ENCODE measurements at regions not wholly inside any gene's neighbourhood (a gene's known extent, or its start where the extent isn't known, plus 50 kb on each side); places are given as distances from the start of the nearest gene placed in this dataset.
"Not testable (repeated sequence)": the region's sequence is repeated elsewhere in the genome, so short reads cannot be mapped to it uniquely, and the experiment has no call there.

GRCh38 chr7:69335331-69335730 is 262.9 kb upstream of the AUTS2 start:
- DNase-seq (ENCODE audit: low read depth): no peak

- DNase-seq (ENCODE audit: low read depth): no peak
These were observed 261.3 kb upstream of the AUTS2 start for GRCh38 chr7:69336976-69337375.

- no peak for DNase-seq (ENCODE audit: low read depth)
These were observed 260.1 kb upstream of the AUTS2 start for GRCh38 chr7:69338144-69338543.

DNA sequence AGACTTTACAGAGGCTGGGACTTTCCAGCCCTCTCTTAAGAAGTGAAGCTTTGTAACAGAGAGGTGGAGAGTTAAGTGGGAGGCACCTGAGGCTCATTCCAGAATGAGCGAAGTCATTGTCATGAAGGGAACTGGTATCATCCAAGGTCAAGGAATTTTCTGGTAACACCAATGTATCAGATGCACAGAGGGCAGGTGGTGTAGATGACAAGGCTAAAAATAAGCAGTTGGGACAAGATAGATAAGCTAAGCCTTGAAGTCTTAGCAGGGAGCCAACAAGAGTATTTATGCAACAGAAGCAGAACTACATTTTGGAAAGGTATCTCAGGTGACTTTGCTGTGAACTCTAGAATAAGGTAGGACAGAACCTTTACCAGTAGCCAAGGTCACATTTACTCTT is 257.0 kb upstream of the AUTS2 start:
- no peak for DNase-seq (ENCODE audit: low read depth)

DNA sequence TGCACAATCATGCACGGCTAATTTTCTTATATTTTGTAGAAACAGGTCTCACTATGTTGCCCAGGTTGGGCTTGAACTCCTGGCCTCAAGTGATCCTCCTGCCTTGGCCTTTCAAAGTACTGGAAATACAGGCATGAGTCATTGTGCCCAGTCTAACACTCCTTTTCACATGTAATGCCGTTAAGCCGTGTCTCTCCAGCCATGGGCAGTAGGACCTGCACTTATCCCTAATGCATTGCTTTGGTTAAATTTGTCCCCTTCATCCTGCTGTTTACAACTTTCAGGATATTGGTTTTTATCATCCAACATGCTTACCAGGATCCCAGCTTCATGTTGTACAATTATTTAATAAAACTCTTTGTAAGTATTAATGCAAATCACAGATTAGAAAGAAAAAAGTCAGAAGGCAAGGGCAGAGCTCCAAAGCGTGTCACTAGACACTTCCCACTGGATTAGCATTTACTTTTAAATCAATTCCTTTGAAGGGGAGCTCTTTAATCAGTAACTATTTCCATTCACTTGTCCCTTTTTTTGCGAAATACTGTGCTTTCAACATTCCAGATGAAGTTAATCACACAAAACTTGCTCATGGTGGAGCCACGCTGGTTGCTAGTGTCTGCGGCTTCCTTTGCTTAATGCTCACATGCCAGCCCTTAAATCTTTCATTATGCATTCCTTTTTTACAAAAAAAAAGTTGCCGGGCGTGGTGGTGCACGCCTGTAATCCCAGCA is 256.0 kb upstream of the AUTS2 start:
- DNase-seq (ENCODE audit: low read depth): no peak

DNA sequence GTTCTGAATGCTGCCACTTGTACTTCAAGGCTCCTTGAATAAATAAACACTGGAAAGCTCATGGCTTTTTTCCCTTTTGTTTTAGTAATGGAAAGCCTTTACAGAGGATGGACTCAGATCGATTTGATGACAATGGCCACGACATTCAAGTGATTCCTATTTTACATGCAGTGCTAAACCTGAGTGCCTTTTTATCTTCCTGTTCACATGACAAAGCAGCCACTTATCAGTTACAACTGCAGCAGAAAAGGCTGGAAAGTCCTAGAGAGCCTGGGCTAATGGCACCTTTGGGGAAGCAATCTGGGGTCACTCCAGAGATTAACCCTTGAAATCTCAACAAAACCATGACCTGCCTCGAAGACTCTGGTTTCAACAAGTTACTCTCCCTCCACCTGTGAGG is 249.0 kb upstream of the AUTS2 start:
- DNase-seq (ENCODE audit: low read depth): no peak

GRCh38 chr7:69358163-69358821 is 240.0 kb upstream of the AUTS2 start:
- DNase-seq (ENCODE audit: low read depth): no peak

DNA sequence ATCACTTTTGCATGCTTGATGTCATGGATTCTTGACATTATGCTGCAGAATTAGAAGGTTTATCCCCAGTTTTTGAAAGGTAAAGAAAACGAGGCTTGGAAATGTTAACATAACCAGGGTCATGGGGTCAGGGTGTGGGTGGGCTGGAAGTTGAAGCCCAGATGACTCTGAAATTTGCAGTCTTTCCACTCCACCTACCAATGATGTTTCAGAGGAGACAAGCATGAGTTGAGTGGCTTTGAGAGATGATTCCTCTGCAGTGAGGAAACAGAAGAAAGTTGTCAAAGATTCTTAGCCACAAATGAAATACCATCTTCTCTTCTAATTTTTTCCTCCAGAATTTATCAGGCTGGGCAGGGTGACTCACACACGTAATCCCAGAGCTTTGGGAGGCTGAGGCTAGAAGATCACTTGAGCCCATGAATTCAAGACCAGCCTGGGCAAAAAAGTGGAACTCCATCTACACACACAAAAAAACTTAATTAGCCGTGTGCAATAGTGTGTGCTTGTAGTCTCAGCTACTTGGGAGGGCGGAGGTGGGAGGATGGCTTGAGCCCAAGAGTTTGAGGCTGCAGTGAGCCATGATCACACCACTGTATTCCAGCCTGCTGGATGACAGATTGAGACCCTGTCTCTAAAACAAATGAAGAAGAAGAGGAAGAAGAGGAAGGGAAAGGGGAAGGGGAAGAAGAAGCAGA is 239.1 kb upstream of the AUTS2 start:
- no peak for DNase-seq (ENCODE audit: low read depth)

DNA sequence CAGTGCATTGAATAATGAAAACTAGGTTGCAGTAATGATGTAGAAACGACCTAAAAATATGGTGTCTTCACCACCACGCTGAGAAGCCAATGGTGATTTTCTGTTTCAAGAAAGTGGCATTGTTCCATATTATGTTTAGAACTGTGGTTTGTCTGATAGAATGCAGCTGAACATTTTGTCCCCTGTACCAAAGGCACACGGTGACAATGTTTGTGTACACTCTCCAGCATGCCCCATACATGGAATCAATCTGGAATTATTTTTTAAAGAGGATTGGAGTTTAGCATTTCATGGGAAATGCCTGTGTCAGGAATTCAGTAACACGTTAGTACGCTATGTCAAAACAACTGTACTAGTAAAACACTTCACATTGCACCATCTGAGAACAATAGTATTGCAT is 237.4 kb upstream of the AUTS2 start:
- DNase-seq (ENCODE audit: low read depth): no peak

DNA sequence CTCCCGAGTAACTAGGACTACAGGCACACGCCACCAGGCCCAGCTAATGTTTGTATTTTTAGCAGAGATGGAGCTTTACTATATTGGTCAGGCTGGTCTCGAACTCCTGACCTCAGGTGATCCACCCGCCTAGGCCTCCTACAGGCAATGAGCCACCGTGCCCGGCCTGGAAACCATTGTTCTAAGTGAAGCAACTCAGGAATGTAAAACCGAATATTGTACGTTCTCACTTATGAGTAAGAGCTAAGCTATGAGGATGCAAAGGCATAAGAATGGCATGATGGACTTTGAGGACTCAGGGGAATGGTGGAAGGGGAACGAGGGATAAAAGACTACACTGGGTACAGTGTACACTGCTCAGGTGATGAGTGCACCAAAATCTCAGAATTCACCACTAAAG is 235.1 kb upstream of the AUTS2 start:
- no peak for DNase-seq (ENCODE audit: low read depth)

DNA sequence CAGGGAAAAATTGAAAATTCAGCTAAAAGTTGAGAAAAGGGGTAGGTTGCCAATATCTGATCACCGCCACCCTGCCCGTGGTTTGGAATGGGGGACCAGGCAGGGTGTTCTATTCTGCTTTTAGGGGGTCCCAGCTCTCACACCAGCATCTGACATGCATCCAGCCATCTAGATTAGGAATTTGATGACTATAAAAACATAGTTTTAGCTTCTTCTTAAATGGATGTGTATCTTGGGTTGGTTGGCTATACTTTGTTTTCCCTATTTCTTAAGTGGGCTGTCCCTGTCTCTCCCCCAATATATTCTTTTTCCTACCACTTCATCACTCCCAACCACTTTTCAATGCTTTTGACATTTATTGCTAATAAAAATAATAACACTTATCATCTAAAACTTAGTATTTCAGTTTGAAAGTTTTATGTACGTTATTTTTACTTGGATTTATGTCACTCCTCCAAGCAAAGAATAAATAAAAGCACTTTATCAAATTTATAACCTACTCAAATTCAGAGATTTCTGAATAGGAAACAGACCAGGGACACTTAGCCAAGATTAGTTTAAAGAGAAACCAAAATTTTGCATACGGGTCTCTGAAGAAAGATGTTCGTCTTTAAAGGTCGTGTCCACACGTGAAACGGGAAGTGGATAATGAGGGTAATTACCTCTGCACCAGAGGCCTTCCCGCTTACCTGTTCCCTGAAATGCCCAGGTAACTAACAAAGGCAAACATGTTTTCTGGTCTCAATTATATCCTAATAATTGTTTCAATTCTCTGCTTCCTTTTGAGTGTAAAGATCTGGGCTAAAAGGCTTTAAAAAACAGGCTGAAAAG is 233.2 kb upstream of the AUTS2 start:
- DNase-seq (ENCODE audit: low read depth): no peak

GRCh38 chr7:69365651-69366192 is 232.6 kb upstream of the AUTS2 start:
- DNase-seq (ENCODE audit: low read depth): no peak

DNA sequence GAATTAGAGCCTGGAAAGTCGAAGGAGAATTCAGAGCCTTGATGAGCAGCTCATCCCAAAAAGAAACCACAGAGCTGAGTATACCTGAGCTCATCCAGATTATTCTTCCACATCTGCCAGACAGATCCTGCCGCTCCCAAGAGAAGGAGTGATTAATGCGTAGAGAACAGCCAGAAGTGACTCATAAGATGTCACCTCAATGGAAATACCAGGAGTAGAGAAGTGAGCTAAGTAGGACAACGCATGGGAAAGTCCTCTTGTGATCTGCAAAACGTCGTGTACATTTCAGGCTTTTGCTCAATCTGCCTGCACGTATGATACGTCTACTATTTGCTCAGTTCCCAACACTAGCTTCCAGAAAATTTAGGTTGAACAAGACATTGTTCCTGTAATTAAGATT is 230.5 kb upstream of the AUTS2 start:
- DNase-seq (ENCODE audit: low read depth): no peak

DNA sequence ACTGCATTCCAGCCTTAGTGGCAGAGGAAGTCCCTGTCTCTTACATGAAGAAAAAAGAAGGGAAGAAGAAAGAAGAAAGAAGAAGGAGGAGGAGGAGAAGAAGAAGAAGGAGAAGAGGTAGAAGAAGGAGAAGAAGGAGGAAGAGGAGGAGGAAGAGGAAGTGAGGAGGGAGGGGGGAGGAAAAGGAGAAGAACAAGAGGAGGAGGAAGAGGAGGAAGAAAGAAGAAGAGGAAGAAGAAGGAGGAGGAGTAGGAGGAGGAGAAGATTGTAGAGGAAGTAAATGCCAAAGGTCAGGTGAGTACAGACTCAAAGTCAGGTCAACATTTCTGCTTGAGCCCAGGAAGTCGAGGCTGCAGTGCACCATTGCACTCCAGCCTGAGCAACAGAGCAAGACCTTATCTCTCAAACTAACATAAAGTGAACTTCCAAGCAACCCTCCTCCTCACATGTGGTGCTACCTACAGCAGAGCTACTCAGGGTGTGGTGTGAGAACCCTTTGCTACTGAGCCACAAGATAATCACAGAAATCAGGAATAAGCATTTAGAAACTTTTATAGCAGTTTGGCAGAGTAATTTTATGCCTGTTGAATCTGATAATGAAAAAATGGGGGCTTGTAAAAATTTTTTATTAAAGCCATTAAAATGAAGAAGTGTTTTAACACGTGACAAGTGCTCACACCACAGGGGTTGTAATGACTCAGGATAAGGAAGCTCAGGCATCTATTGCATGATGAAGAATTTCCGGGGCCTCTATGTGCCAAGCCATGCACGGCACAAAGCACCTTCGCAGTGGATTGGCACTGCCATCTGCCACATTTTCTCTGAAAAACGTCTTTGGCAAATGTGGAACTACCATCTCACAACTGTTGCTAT is 224.9 kb upstream of the AUTS2 start:
- no peak for DNase-seq (ENCODE audit: low read depth)

GRCh38 chr7:69374044-69374425 is 224.2 kb upstream of the AUTS2 start:
- no peak for DNase-seq (ENCODE audit: low read depth)

- DNase-seq (ENCODE audit: low read depth): no peak
These were observed 221.1 kb upstream of the AUTS2 start for GRCh38 chr7:69377191-69377590.

- DNase-seq (ENCODE audit: low read depth): no peak
These were observed 209.7 kb upstream of the AUTS2 start for GRCh38 chr7:69388452-69389137.

GRCh38 chr7:69389216-69389615 is 209.1 kb upstream of the AUTS2 start:
- DNase-seq (ENCODE audit: low read depth): no peak

DNA sequence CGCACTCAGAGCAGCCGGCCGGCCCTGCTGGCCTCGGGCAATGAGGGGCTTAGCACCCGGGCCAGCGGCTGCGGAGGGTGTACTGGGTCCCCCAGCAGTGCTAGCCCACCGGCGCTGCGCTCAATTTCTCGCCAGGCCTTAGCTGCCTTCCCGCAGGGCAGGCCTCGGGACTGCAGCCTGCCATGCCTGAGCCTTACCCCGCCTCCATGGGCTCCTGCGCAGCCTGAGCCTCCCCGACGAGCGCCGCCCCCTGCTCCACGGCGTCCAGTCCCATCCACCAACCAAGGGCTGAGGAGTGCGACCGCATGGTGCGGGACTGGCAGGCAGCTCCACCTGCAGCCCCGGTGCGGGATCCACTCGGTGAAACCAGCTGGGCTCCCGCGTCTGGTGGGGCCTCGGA is 204.4 kb upstream of the AUTS2 start:
- DNase-seq (ENCODE audit: low read depth): not testable (repeated sequence)

GRCh38 chr7:69395061-69395714 is 203.1 kb upstream of the AUTS2 start:
- DNase-seq (ENCODE audit: low read depth): no peak

Data from stimulated activated CD8-positive, alpha-beta memory T cell treated with anti-CD3 and anti-CD28 coated beads, Interleukin-15, amount 100 ng/mL, for 1 hour (primary cell).